H1 (cell line): ENCODE measurements at regions not wholly inside any gene's neighbourhood (a gene's known extent, or its start where the extent isn't known, plus 50 kb on each side); places are given as distances from the start of the nearest gene placed in this dataset.

Experiments
- CTCF ChIA-PET: fragments of 300-600 bp; sonication (Branson Sonifier 250); formaldehyde crosslinking; loops from one replicate; lab custom pipeline; 2021; ENCODE audit not compliant: partially characterized antibody; lab: Charles Lee
- POLR2A ChIA-PET: fragments of 300-600 bp; sonication (Branson Sonifier 250); formaldehyde crosslinking; loops from one replicate; lab custom pipeline; 2021; ENCODE audit warnings: inconsistent platforms; ENCODE audit not compliant: partially characterized antibody; lab: Charles Lee
- DNase-seq, 2 experiments: peaks; one replicate each; pipeline versions ENCODE4 v3.0.0 to v3.0.0-alpha.2; 2010 to 2022; ENCODE audit warnings: low spot score in 2 of 2, low read depth in 1 of 2, mixed read lengths in 1 of 2
- FAIRE-seq: peaks from 2 replicates; lab custom pipeline; 2011; peaks lifted over from hg19 to GRCh38; lab: Jason Lieb, UNC
- H2AFZ ChIP-seq: 2 replicates; pipeline ENCODE4 v1.8.1; 2012; ENCODE audit warnings: low read length, inconsistent platforms
- H2AK5ac ChIP-seq: 2 replicates; pipeline ENCODE4 v1.6.1; 2013; ENCODE audit warnings: low read depth, low read length
- H2BK120ac ChIP-seq: replicated peaks from 2 replicates; pipeline ENCODE3; 2013; ENCODE audit warnings: low read depth, low read length, inconsistent platforms
- H2BK12ac ChIP-seq: 2 replicates; pipeline ENCODE4 v1.6.1; 2013; ENCODE audit warnings: low read depth, low read length
- H2BK15ac ChIP-seq: 2 replicates; pipeline ENCODE4 v1.6.1; 2013; ENCODE audit warnings: low read length
- H2BK20ac ChIP-seq: 2 replicates; pipeline ENCODE4 v1.6.1; 2013; ENCODE audit warnings: low read length
- H2BK5ac ChIP-seq: 2 replicates; pipeline ENCODE4 v1.6.1; 2013; ENCODE audit warnings: low read depth, low read length
- H3K14ac ChIP-seq: 2 replicates; pipeline ENCODE4 v1.6.1; 2013; ENCODE audit warnings: inconsistent platforms; ENCODE audit not compliant: insufficient read length
- H3K18ac ChIP-seq: 2 replicates; pipeline ENCODE4 v1.6.1; 2013; ENCODE audit warnings: low read length; ENCODE audit errors: extremely low read depth
- H3K23ac ChIP-seq: 2 replicates; pipeline ENCODE4 v1.6.1; 2013; ENCODE audit warnings: inconsistent platforms; ENCODE audit not compliant: insufficient read length
- H3K23me2 ChIP-seq: 2 replicates; pipeline ENCODE4 v1.6.1; 2013; ENCODE audit warnings: low read depth, low read length
- H3K27ac ChIP-seq: 2 replicates; pipeline ENCODE4 v1.6.1; 2011; ENCODE audit warnings: low read depth, low read length, inconsistent platforms
- H3K27me3 ChIP-seq, 4 experiments: replicated peaks in 1 of 4; 1 replicate in 1 of 4; 2 replicates in 3 of 4; pipeline versions ENCODE4 v1.6.1 to v1.8.1; 2011 to 2013; ENCODE audit warnings: low read length in 3 of 4, mild to moderate bottlenecking in 3 of 4, inconsistent platforms in 2 of 4, mixed read lengths in 2 of 4, moderate library complexity in 1 of 4; ENCODE audit not compliant: control insufficient read depth in 3 of 4, insufficient read depth in 3 of 4; ENCODE audit errors: extremely low read depth in 1 of 4
- H3K36me3 ChIP-seq, 4 experiments: 2 replicates each; pipeline versions ENCODE4 v1.6.1 to v1.8.1; 2011 to 2013; ENCODE audit warnings: mild to moderate bottlenecking in 4 of 4, low read length in 3 of 4, moderate library complexity in 2 of 4, control low read depth in 1 of 4, inconsistent platforms in 1 of 4; ENCODE audit not compliant: insufficient read depth in 4 of 4, control insufficient read depth in 2 of 4
- H3K4ac ChIP-seq: replicated peaks from 2 replicates; pipeline ENCODE3; 2013; ENCODE audit warnings: low read length, low read depth, mixed read lengths, inconsistent platforms; ENCODE audit not compliant: insufficient read length
- H3K4me1 ChIP-seq, 4 experiments: replicated peaks in 1 of 4; 1 replicate in 1 of 4; 2 replicates in 3 of 4; pipeline versions ENCODE4 v1.6.1 to v1.8.1; 2011 to 2013; ENCODE audit warnings: low read length in 3 of 4, inconsistent platforms in 2 of 4, mixed read lengths in 1 of 4; ENCODE audit not compliant: insufficient read depth in 4 of 4, control insufficient read depth in 3 of 4
- H3K4me2 ChIP-seq, 2 experiments: 2 replicates each; pipeline versions ENCODE4 v1.6.1 to v1.8.1; 2011 to 2013; ENCODE audit warnings: low read depth in 2 of 2, low read length in 2 of 2, control low read depth in 1 of 2, inconsistent platforms in 1 of 2, mild to moderate bottlenecking in 1 of 2; ENCODE audit not compliant: insufficient read depth in 1 of 2
- H3K4me3 ChIP-seq, 4 experiments: fragments of 200-600, 300-600 bp in 1 of 4; sonication (generic), shearing (Covaris generic), sonication (Bioruptor Twin) in 1 of 4; 2 replicates each; pipeline versions ENCODE4 v1.5.1 to v1.8.1; 2011 to 2016; ENCODE audit warnings: low read length in 4 of 4, low read depth in 3 of 4, control low read depth in 2 of 4, inconsistent platforms in 2 of 4, mild to moderate bottlenecking in 2 of 4, mixed read lengths in 1 of 4, moderate library complexity in 1 of 4; ENCODE audit not compliant: insufficient read depth in 2 of 4; ENCODE audit errors: extremely low read depth in 1 of 4
- H3K56ac ChIP-seq: replicated peaks from 2 replicates; pipeline ENCODE3; 2013; ENCODE audit warnings: low read depth, mild to moderate bottlenecking, mixed read lengths, low read length, inconsistent platforms; ENCODE audit not compliant: insufficient read length
- H3K79me1 ChIP-seq: 2 replicates; pipeline ENCODE4 v1.6.1; 2013; ENCODE audit warnings: low read depth, low read length, control low read depth
- H3K79me2 ChIP-seq, 2 experiments: 2 replicates each; pipeline versions ENCODE4 v1.6.1 to v1.8.1; 2012 to 2013; ENCODE audit warnings: low read length in 2 of 2, mild to moderate bottlenecking in 2 of 2, inconsistent platforms in 1 of 2; ENCODE audit not compliant: insufficient read depth in 2 of 2, control insufficient read depth in 1 of 2
- H3K9ac ChIP-seq, 4 experiments: replicated peaks in 1 of 4; 1 replicate in 1 of 4; 2 replicates in 3 of 4; pipeline versions ENCODE4 v1.6.1 to v1.8.1; 2011 to 2013; ENCODE audit warnings: low read depth in 3 of 4, low read length in 3 of 4, control low read depth in 2 of 4, mild to moderate bottlenecking in 2 of 4, moderate library complexity in 2 of 4, inconsistent platforms in 1 of 4; ENCODE audit errors: extremely low read depth in 1 of 4
- H3K9me3 ChIP-seq, 2 experiments: 2 replicates each; pipeline versions ENCODE4 v1.6.1 to v1.8.1; 2012 to 2013; ENCODE audit warnings: mild to moderate bottlenecking in 2 of 2, moderate library complexity in 2 of 2, control low read depth in 1 of 2, inconsistent platforms in 1 of 2, low read depth in 1 of 2, low read length in 1 of 2, mixed read lengths in 1 of 2; ENCODE audit not compliant: insufficient read depth in 2 of 2
- H4K20me1 ChIP-seq, 2 experiments: replicated peaks in 1 of 2; 2 replicates each; pipeline versions ENCODE3 to v1.8.1; 2011 to 2013; ENCODE audit warnings: inconsistent platforms in 2 of 2, low read length in 2 of 2, mild to moderate bottlenecking in 1 of 2; ENCODE audit not compliant: insufficient read depth in 2 of 2, control insufficient read depth in 1 of 2
- H4K5ac ChIP-seq: 2 replicates; pipeline ENCODE4 v1.6.1; 2013; ENCODE audit warnings: low read length, low read depth, mixed read lengths, inconsistent platforms; ENCODE audit not compliant: insufficient read length
- H4K8ac ChIP-seq: 2 replicates; pipeline ENCODE4 v1.8.0; 2013; ENCODE audit warnings: mild to moderate bottlenecking, moderate library complexity, low read length, inconsistent platforms; ENCODE audit not compliant: insufficient read depth; ENCODE audit errors: extremely low read depth
- H4K91ac ChIP-seq: replicated peaks from 2 replicates; pipeline ENCODE3; 2013; ENCODE audit warnings: low read length, mixed read lengths, inconsistent platforms; ENCODE audit not compliant: insufficient read length
- EZH2 ChIP-seq: fragments of 200-600 bp; sonication (generic); IDR thresholded peaks from 2 replicates; pipeline ENCODE4 v1.7.1; 2012; ENCODE audit warnings: low read depth, mild to moderate bottlenecking, moderate library complexity, low read length, inconsistent platforms; ENCODE audit not compliant: severe bottlenecking
- GTF2F1 ChIP-seq: IDR thresholded peaks from 2 replicates; pipeline ENCODE4 v1.6.1; 2012; ENCODE audit warnings: low read depth, low read length, improper control_type of control experiment, borderline replicate concordance
- KDM1A ChIP-seq: fragments of 200-600, 300-600 bp; sonication (generic); IDR thresholded peaks from 2 replicates; pipeline ENCODE4 v1.7.1; 2016; ENCODE audit warnings: mild to moderate bottlenecking, low read length, borderline replicate concordance
- KDM4A ChIP-seq: IDR thresholded peaks from one replicate; pipeline ENCODE4 v1.7.1; 2012; ENCODE audit warnings: low read depth, mild to moderate bottlenecking, moderate library complexity, low read length, inconsistent platforms; ENCODE audit not compliant: severe bottlenecking
- NANOG ChIP-seq: IDR thresholded peaks from 2 replicates; pipeline ENCODE4 v1.6.1; 2011; ENCODE audit warnings: low read length, low read depth, mild to moderate bottlenecking, inconsistent platforms; ENCODE audit not compliant: insufficient read depth, poor library complexity, severe bottlenecking
- SAP30 ChIP-seq: fragments of 300-600 bp; sonication (generic); IDR thresholded peaks from 2 replicates; pipeline ENCODE4 v1.7.1; 2012; ENCODE audit warnings: low read length, moderate library complexity, mild to moderate bottlenecking, inconsistent platforms; ENCODE audit not compliant: insufficient read depth, insufficient replicate concordance
- SIN3A ChIP-seq, 2 experiments: IDR thresholded peaks in 1 of 2; conservative IDR thresholded peaks in 1 of 2; 2 replicates each; pipeline ENCODE4 v1.6.1; 2011 to 2012; ENCODE audit warnings: low read length in 2 of 2, improper control_type of control experiment in 1 of 2, low read depth in 1 of 2, mild to moderate bottlenecking in 1 of 2
- SIX5 ChIP-seq: IDR thresholded peaks from 2 replicates; pipeline ENCODE4 v1.6.1; 2011; ENCODE audit warnings: mild to moderate bottlenecking, low read depth, low read length
- TEAD4 ChIP-seq: IDR thresholded peaks from 2 replicates; pipeline ENCODE4 v1.6.1; 2012; ENCODE audit warnings: low read depth, low read length, inconsistent platforms, mixed read lengths
- WGBS, 2 experiments: shearing (Covaris generic) in 1 of 2; methylation state at CpG; one replicate each; pipeline versions ENCODE4 v1.1.6 to v1.1.7; 2013 to 2015; ENCODE audit warnings: low lambda C conversion rate in 2 of 2, mixed read lengths in 2 of 2, inconsistent platforms in 1 of 2, low coverage in 1 of 2, missing lambda C conversion rate in 1 of 2; ENCODE audit not compliant: insufficient replicate concordance in 2 of 2, insufficient coverage in 1 of 2, insufficient read length in 1 of 2; ENCODE audit errors: extremely low coverage in 1 of 2, missing lambda C conversion rate in 1 of 2; 5-methylcytosine and 5-hydroxymethylcytosine counted together

GRCh38 chr4:74598611-74599325, 153.8 kb downstream of the AREG start:
- Histone ChIP-seq H2BK12ac (no peak overlapping the region), H3K14ac (no peak overlapping the region), H4K20me1 (no peaks in the 10 kb centered on the region), H4K5ac (no peak overlapping the region), H2AFZ (no peak overlapping the region), H3K23me2 (no peaks in the 10 kb centered on the region), H2AK5ac (no peak overlapping the region), H2BK5ac (no peak overlapping the region), H3K27me3 (no peaks in the 10 kb centered on the region), H3K36me3 (no peaks in the 10 kb centered on the region), H3K4me2 (no peak overlapping the region), H3K4me3 (no peak overlapping the region), H3K56ac (no peak overlapping the region), H3K18ac (no peak overlapping the region), H3K9me3 (peaks cover 11 to 13% of the 10 kb centered on the region in 2 experiments; a peak in 3 of 4 replicates), H3K79me1 (no peaks in the 10 kb centered on the region), H3K4me1 (no peaks in the 10 kb centered on the region), H3K23ac (no peak overlapping the region), H3K9ac (no peak overlapping the region), H4K8ac (no peak overlapping the region), H4K91ac (no peak overlapping the region), H3K27ac (no peak overlapping the region), H3K4ac (no peak overlapping the region), H2BK20ac (no peak overlapping the region), H2BK15ac (no peak overlapping the region), H3K79me2 (no peaks in the 10 kb centered on the region), H2BK120ac (no peak overlapping the region)
- FAIRE-seq (no peak), DNase-seq (no peak)
- CTCF ChIA-PET: interaction anchor here (1.4 kb wide), 1 partner anchor 24 kb away, joined by 3 read pairs; no protein-coding TSS in a partner anchor
- POLR2A ChIA-PET: no interaction called here
- WGBS, 2 experiments: 88% methylated on average over 4 of the region's 4 CpGs; no CpG with 5 or more reads in 1 of the 2 experiments
- TF ChIP-seq SIX5 (no peak), NANOG (no peak), EZH2 (no peak), SIN3A (conservative IDR thresholded peaks at IDR 0.05 in 1 of 2, IDR thresholded peaks at IDR 0.05 in 1 of 2; ENCODE audit: low read depth in 1 of 2, low read length in 2 of 2) (no peak), SAP30 (no peak), GTF2F1 (no peak), KDM4A (no peak), TEAD4 (no peak), KDM1A (no peak)
